HCT116 (cell line): ENCODE measurements at regions not wholly inside any gene's neighbourhood (a gene's known extent, or its start where the extent isn't known, plus 50 kb on each side); places are given as distances from the start of the nearest gene placed in this dataset.

ENCODE experiments used
- CTCF ChIP-seq, 3 experiments: fragments of 200-600 bp in 1 of 3; sonication (generic) in 1 of 3; IDR thresholded peaks in 2 of 3; conservative IDR thresholded peaks in 1 of 3; 2 replicates each; pipeline ENCODE4 v1.5.1; 2012 to 2017; ENCODE audit warnings: low read depth in 2 of 3, low read length in 2 of 3, antibody characterized with exemption in 1 of 3, borderline replicate concordance in 1 of 3, control low read depth in 1 of 3, mild to moderate bottlenecking in 1 of 3, mixed read lengths in 1 of 3, mixed run types in 1 of 3, moderate library complexity in 1 of 3; ENCODE audit not compliant: insufficient read depth in 1 of 3
- EZH2 ChIP-seq: fragments of 200-600 bp; sonication (generic); IDR thresholded peaks from 2 replicates; pipeline ENCODE4 v1.6.1; 2017; ENCODE audit warnings: antibody characterized with exemption, mixed run types
- EZH2phosphoT487 ChIP-seq: fragments of 200-600 bp; IDR thresholded peaks from 2 replicates; pipeline ENCODE4 v1.6.1; 2018; ENCODE audit warnings: antibody characterized with exemption, borderline replicate concordance
- POLR2A ChIP-seq: IDR thresholded peaks from 2 replicates; pipeline ENCODE4 v1.7.0; 2011; ENCODE audit warnings: borderline replicate concordance; ENCODE audit not compliant: insufficient read depth, insufficient read length; ENCODE audit errors: extremely low read depth
- POLR2AphosphoS5 ChIP-seq: IDR thresholded peaks from 2 replicates; pipeline ENCODE4 v1.6.1; 2011; ENCODE audit warnings: mild to moderate bottlenecking, low read depth, low read length, moderate library complexity
- RAD21 ChIP-seq: IDR thresholded peaks from 2 replicates; pipeline ENCODE4 v1.6.1; 2012; ENCODE audit warnings: low read depth, mild to moderate bottlenecking
- TF ChIP-seq, protein P1 (sequence below): IDR thresholded peaks from 2 replicates; pipeline ENCODE4 v1.6.1; 2012; ENCODE audit warnings: low read depth
- TF ChIP-seq, protein P2 (sequence below): IDR thresholded peaks from 2 replicates; pipeline ENCODE4 v1.6.1; 2012

- TF ChIP-seq POLR2AphosphoS5 (no peak), CTCF (IDR thresholded peaks at IDR 0.05 in 2 of 3, conservative IDR thresholded peaks at IDR 0.05 in 1 of 3; ENCODE audit: borderline replicate concordance in 1 of 3, insufficient read depth in 1 of 3, low read depth in 2 of 3, low read length in 2 of 3) (no peak), RAD21 (no peak), POLR2A (no peak), EZH2 (no peak), EZH2phosphoT487 (no peak)
- TF ChIP-seq, protein P1, sequence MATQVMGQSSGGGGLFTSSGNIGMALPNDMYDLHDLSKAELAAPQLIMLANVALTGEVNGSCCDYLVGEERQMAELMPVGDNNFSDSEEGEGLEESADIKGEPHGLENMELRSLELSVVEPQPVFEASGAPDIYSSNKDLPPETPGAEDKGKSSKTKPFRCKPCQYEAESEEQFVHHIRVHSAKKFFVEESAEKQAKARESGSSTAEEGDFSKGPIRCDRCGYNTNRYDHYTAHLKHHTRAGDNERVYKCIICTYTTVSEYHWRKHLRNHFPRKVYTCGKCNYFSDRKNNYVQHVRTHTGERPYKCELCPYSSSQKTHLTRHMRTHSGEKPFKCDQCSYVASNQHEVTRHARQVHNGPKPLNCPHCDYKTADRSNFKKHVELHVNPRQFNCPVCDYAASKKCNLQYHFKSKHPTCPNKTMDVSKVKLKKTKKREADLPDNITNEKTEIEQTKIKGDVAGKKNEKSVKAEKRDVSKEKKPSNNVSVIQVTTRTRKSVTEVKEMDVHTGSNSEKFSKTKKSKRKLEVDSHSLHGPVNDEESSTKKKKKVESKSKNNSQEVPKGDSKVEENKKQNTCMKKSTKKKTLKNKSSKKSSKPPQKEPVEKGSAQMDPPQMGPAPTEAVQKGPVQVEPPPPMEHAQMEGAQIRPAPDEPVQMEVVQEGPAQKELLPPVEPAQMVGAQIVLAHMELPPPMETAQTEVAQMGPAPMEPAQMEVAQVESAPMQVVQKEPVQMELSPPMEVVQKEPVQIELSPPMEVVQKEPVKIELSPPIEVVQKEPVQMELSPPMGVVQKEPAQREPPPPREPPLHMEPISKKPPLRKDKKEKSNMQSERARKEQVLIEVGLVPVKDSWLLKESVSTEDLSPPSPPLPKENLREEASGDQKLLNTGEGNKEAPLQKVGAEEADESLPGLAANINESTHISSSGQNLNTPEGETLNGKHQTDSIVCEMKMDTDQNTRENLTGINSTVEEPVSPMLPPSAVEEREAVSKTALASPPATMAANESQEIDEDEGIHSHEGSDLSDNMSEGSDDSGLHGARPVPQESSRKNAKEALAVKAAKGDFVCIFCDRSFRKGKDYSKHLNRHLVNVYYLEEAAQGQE, result no peak
- TF ChIP-seq, protein P2, sequence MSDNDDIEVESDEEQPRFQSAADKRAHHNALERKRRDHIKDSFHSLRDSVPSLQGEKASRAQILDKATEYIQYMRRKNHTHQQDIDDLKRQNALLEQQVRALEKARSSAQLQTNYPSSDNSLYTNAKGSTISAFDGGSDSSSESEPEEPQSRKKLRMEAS, result no peak
Observed at GRCh38 chr9:102569436-102569835, 425.7 kb upstream of the CYLC2 start.
